GM12878 (cell line): ENCODE measurements at regions not wholly inside any gene's neighbourhood (a gene's known extent, or its start where the extent isn't known, plus 50 kb on each side); places are given as distances from the start of the nearest gene placed in this dataset.

Experiments used
- ATAC-seq: fragments of 200-7000 bp; cut with Tn5 transposase; 3 replicates; pipeline ENCODE4 v1.9.1; 2020; ENCODE audit warnings: mild to moderate bottlenecking, moderate library complexity
- BruUV-seq: library from RNA; stranded (reverse); fragments of 400-500 nt; replicated peaks from 2 replicates; lab custom pipeline; 2021; lab: Mats Ljungman, UMichigan
- CTCF ChIA-PET: fragments of 300-600 bp; sonication (Branson Sonifier 250); formaldehyde crosslinking; extraction: SDS; loops from one replicate; lab custom pipeline; 2021; ENCODE audit warnings: inconsistent platforms; lab: Yijun Ruan, JAX
- POLR2A ChIA-PET: fragments of 350-600 bp; formaldehyde crosslinking; extraction: SDS; loops from one replicate; lab custom pipeline; 2021; ENCODE audit warnings: inconsistent platforms; lab: Charles Lee
- RAD21 ChIA-PET: fragments of 300-600 bp; sonication (Branson Sonifier 250); formaldehyde crosslinking; loops from one replicate; lab custom pipeline; 2023; ENCODE audit warnings: antibody characterized with exemption; ENCODE audit not compliant: unreplicated experiment; lab: Charles Lee
- SMC1A ChIA-PET: fragments of 300-600 bp; sonication (Branson Sonifier 250); formaldehyde crosslinking; loops from one replicate; lab custom pipeline; 2023; ENCODE audit not compliant: unreplicated experiment, uncharacterized antibody; lab: Charles Lee
- DNase-seq: peaks from one replicate; pipeline ENCODE4 v3.0.0-alpha.2; 2011; ENCODE audit warnings: low read depth, low spot score
- FAIRE-seq: peaks from 3 replicates; lab custom pipeline; 2011; peaks lifted over from hg19 to GRCh38; lab: Jason Lieb, UNC
- H2AFZ ChIP-seq: 2 replicates; pipeline ENCODE4 v1.6.0; 2011; ENCODE audit warnings: low read depth, low read length, control low read depth; ENCODE audit not compliant: control insufficient read depth
- H3K27ac ChIP-seq: 2 replicates; pipeline ENCODE4 v1.5.1; 2011; ENCODE audit warnings: control low read depth; ENCODE audit not compliant: control insufficient read depth, insufficient read depth
- H3K27me3 ChIP-seq, 2 experiments: replicated peaks in 1 of 2; 2 replicates each; pipeline versions ENCODE4 v1.6.0 to v1.6.1; 2011; ENCODE audit warnings: low read length in 1 of 2; ENCODE audit not compliant: control insufficient read depth in 2 of 2, insufficient read depth in 2 of 2
- H3K36me3 ChIP-seq, 2 experiments: 2 replicates each; pipeline ENCODE4 v1.5.1; 2011; ENCODE audit warnings: low read length in 1 of 2; ENCODE audit not compliant: control insufficient read depth in 2 of 2, insufficient read depth in 2 of 2
- H3K4me1 ChIP-seq: 2 replicates; pipeline ENCODE4 v1.6.1; 2011; ENCODE audit warnings: mild to moderate bottlenecking, low read length, moderate library complexity, mixed read lengths; ENCODE audit not compliant: control insufficient read depth, insufficient read depth
- H3K4me2 ChIP-seq: 2 replicates; pipeline ENCODE4 v1.6.0; 2011; ENCODE audit warnings: control low read depth; ENCODE audit not compliant: control insufficient read depth, insufficient read depth
- H3K4me3 ChIP-seq: fragments of 200-600 bp; sonication (generic); 2 replicates; pipeline ENCODE4 v1.5.1; 2016
- H3K79me2 ChIP-seq: 2 replicates; pipeline ENCODE4 v1.6.0; 2011; ENCODE audit warnings: low read length; ENCODE audit not compliant: control insufficient read depth, insufficient read depth
- H3K9ac ChIP-seq: 2 replicates; pipeline ENCODE4 v1.8.0; 2011; ENCODE audit warnings: low read length, control low read depth, mixed read lengths; ENCODE audit not compliant: control insufficient read depth, insufficient read depth
- H3K9me3 ChIP-seq: replicated peaks from 3 replicates; pipeline ENCODE4 v1.5.1; 2011; ENCODE audit warnings: mild to moderate bottlenecking, low read length; ENCODE audit not compliant: control insufficient read depth, insufficient read depth
- H4K20me1 ChIP-seq: 2 replicates; pipeline ENCODE4 v1.6.0; 2011; ENCODE audit not compliant: control insufficient read depth, insufficient read depth
- CBX3 ChIP-seq: fragments of 200-600 bp; sonication (generic); IDR thresholded peaks from 2 replicates; pipeline ENCODE4 v1.6.1; 2016; ENCODE audit warnings: low read depth, borderline replicate concordance
- CHD2 ChIP-seq: IDR thresholded peaks from 2 replicates; pipeline ENCODE4 v1.6.1; 2011; ENCODE audit warnings: low read depth, low read length, improper control_type of control experiment, borderline replicate concordance
- CREB1 ChIP-seq: IDR thresholded peaks from 2 replicates; pipeline ENCODE4 v1.6.1; 2012; ENCODE audit warnings: low read depth, mild to moderate bottlenecking, inconsistent platforms
- HDAC2 ChIP-seq: fragments of 200-600 bp; sonication (generic); IDR thresholded peaks from 2 replicates; pipeline ENCODE4 v1.6.1; 2017
- KDM1A ChIP-seq: fragments of 200-600 bp; sonication (generic); IDR thresholded peaks from 2 replicates; pipeline ENCODE4 v1.6.1; 2016; ENCODE audit warnings: borderline replicate concordance
- LARP7 ChIP-seq: fragments of 450-650 bp; IDR thresholded peaks from 2 replicates; pipeline ENCODE4 v1.6.1; 2017; ENCODE audit warnings: mild to moderate bottlenecking
- NFIC ChIP-seq: IDR thresholded peaks from 2 replicates; pipeline ENCODE4 v1.6.1; 2012; ENCODE audit warnings: low read depth, mild to moderate bottlenecking, inconsistent platforms, low read length, moderate library complexity
- NKRF ChIP-seq: fragments of 450-650 bp; conservative IDR thresholded peaks from 2 replicates; pipeline ENCODE4 v1.6.1; 2017; ENCODE audit warnings: mild to moderate bottlenecking, moderate library complexity
- NR2F1 ChIP-seq: fragments of 450-650 bp; conservative IDR thresholded peaks from 2 replicates; pipeline ENCODE4 v1.6.1; 2017; ENCODE audit warnings: mild to moderate bottlenecking
- PML ChIP-seq: IDR thresholded peaks from 2 replicates; pipeline ENCODE4 v1.6.1; 2012; ENCODE audit warnings: low read length, inconsistent platforms
- POU2F2 ChIP-seq: IDR thresholded peaks from 3 replicates; pipeline ENCODE4 v1.6.1; 2011; ENCODE audit warnings: low read depth, mild to moderate bottlenecking, low read length, borderline replicate concordance
- RB1 ChIP-seq: fragments of 450-650 bp; formaldehyde crosslinking; IDR thresholded peaks from 2 replicates; pipeline ENCODE4 v1.6.1; 2017; ENCODE audit warnings: mild to moderate bottlenecking, borderline replicate concordance
- STAT1 ChIP-seq: fragments of 450-650 bp; conservative IDR thresholded peaks from 2 replicates; pipeline ENCODE4 v1.6.1; 2014; ENCODE audit warnings: antibody characterized with exemption, mild to moderate bottlenecking
- STAT3 ChIP-seq: IDR thresholded peaks from 2 replicates; pipeline ENCODE4 v1.6.1; 2011; ENCODE audit warnings: low read depth, low read length, improper control_type of control experiment
- in situ Hi-C: fragments of 300-500 bp; cut with MboI; formaldehyde crosslinking; loops from 9 replicates; pipeline ENCODE4 v1.14.3; 2018; ENCODE audit warnings: mixed read lengths
- intact Hi-C: fragments of 100-400 bp; cut with micrococcal nuclease; formaldehyde crosslinking; loops from one replicate; pipeline ENCODE4 v1.14.2; 2022; ENCODE audit not compliant: unreplicated experiment
- TF ChIP-seq, protein P1 (sequence below), 3 experiments: IDR thresholded peaks in 2 of 3; conservative IDR thresholded peaks in 1 of 3; 2 replicates each; pipeline ENCODE4 v1.5.1; 2011; ENCODE audit warnings: low read depth in 3 of 3, low read length in 3 of 3, mild to moderate bottlenecking in 3 of 3, control low read depth in 2 of 3, moderate library complexity in 2 of 3, inconsistent platforms in 1 of 3, mixed read lengths in 1 of 3; ENCODE audit not compliant: control insufficient read depth in 2 of 3, insufficient read depth in 1 of 3; ENCODE audit errors: extremely low read depth in 1 of 3
- TF ChIP-seq, protein P2 (sequence below): IDR thresholded peaks from 2 replicates; pipeline ENCODE4 v1.6.1; 2011; ENCODE audit warnings: borderline replicate concordance, low read depth, mild to moderate bottlenecking, moderate library complexity, low read length; ENCODE audit not compliant: insufficient read depth, poor library complexity, severe bottlenecking

- in situ Hi-C loops: no loop called here
- no TSS peak for BruUV-seq
- no peaks in the 10 kb centered on the region for H3K36me3 ChIP-seq
- no peaks in the 10 kb centered on the region for H3K79me2 ChIP-seq
- no peak for FAIRE-seq
- no peak overlapping the region for H3K27ac ChIP-seq
- POLR2A ChIA-PET: no interaction called here
- no peaks in the 10 kb centered on the region for H3K27me3 ChIP-seq
- intact Hi-C loops: no loop called here
- H3K9ac ChIP-seq: no peak overlapping the region
- TF ChIP-seq, protein P1, sequence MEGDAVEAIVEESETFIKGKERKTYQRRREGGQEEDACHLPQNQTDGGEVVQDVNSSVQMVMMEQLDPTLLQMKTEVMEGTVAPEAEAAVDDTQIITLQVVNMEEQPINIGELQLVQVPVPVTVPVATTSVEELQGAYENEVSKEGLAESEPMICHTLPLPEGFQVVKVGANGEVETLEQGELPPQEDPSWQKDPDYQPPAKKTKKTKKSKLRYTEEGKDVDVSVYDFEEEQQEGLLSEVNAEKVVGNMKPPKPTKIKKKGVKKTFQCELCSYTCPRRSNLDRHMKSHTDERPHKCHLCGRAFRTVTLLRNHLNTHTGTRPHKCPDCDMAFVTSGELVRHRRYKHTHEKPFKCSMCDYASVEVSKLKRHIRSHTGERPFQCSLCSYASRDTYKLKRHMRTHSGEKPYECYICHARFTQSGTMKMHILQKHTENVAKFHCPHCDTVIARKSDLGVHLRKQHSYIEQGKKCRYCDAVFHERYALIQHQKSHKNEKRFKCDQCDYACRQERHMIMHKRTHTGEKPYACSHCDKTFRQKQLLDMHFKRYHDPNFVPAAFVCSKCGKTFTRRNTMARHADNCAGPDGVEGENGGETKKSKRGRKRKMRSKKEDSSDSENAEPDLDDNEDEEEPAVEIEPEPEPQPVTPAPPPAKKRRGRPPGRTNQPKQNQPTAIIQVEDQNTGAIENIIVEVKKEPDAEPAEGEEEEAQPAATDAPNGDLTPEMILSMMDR (IDR thresholded peaks at IDR 0.05 in 2 of 3, conservative IDR thresholded peaks at IDR 0.05 in 1 of 3; ENCODE audit: control insufficient read depth in 2 of 3, extremely low read depth in 1 of 3, insufficient read depth in 1 of 3, low read depth in 3 of 3, low read length in 3 of 3): no peak
- TF ChIP-seq LARP7 (no peak), KDM1A (no peak)
- TF ChIP-seq, protein P2, sequence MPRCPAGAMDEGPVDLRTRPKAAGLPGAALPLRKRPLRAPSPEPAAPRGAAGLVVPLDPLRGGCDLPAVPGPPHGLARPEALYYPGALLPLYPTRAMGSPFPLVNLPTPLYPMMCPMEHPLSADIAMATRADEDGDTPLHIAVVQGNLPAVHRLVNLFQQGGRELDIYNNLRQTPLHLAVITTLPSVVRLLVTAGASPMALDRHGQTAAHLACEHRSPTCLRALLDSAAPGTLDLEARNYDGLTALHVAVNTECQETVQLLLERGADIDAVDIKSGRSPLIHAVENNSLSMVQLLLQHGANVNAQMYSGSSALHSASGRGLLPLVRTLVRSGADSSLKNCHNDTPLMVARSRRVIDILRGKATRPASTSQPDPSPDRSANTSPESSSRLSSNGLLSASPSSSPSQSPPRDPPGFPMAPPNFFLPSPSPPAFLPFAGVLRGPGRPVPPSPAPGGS: no peak
- H3K4me1 ChIP-seq: no peaks in the 10 kb centered on the region
- H4K20me1 ChIP-seq: no peaks in the 10 kb centered on the region
- SMC1A ChIA-PET: no interaction called here
- RAD21 ChIA-PET: no interaction called here
- no peak overlapping the region for H3K4me2 ChIP-seq
- CTCF ChIA-PET: interaction anchor here (0.8 to 1.2 kb wide), 2 partner anchors 29 to 108 kb away, joined by 3 to 4 read pairs; no protein-coding TSS in a partner anchor
- no peak overlapping the region for H3K4me3 ChIP-seq
- H3K9me3 ChIP-seq: no peaks in the 10 kb centered on the region
- no peak for ATAC-seq
- no peak for DNase-seq
- no peak overlapping the region for H2AFZ ChIP-seq
Measured at GRCh38 chr3:67712259-67712658, 57.8 kb upstream of the SUCLG2 start.

GRCh38 chr3:67710396-67710795, 56.0 kb upstream of the SUCLG2 start:
- RAD21 ChIA-PET: no interaction called here
- H3K4me1 ChIP-seq: no peaks in the 10 kb centered on the region
- no TSS peak for BruUV-seq
- no peaks in the 10 kb centered on the region for H3K79me2 ChIP-seq
- H3K27me3 ChIP-seq: no peaks in the 10 kb centered on the region
- no peak overlapping the region for H3K4me2 ChIP-seq
- no peak for ATAC-seq
- SMC1A ChIA-PET: no interaction called here
- no peaks in the 10 kb centered on the region for H4K20me1 ChIP-seq
- no peaks in the 10 kb centered on the region for H3K36me3 ChIP-seq
- intact Hi-C loops (no loop called here), in situ Hi-C loops (no loop called here)
- no peak overlapping the region for H3K27ac ChIP-seq
- FAIRE-seq: no peak
- H3K9ac ChIP-seq: no peak overlapping the region
- H3K9me3 ChIP-seq: no peaks in the 10 kb centered on the region
- POLR2A ChIA-PET: no interaction called here
- CTCF ChIA-PET: interaction anchor here (1.3 to 1.6 kb wide), 4 partner anchors 18 to 596 kb away, joined by 3 to 4 read pairs (median 4); no protein-coding TSS in a partner anchor
- no peak overlapping the region for H2AFZ ChIP-seq
- no peak for DNase-seq
- H3K4me3 ChIP-seq: no peak overlapping the region
- TF ChIP-seq POU2F2 (no peak), CREB1 (no peak), RB1 (no peak), STAT1 (no peak), CHD2 (no peak), NKRF (no peak), NR2F1 (no peak), STAT3 (no peak), HDAC2 (no peak), NFIC (no peak), PML (no peak), CBX3 (no peak)
